VCaP (cell line): ENCODE measurements at regions not wholly inside any gene's neighbourhood (a gene's known extent, or its start where the extent isn't known, plus 50 kb on each side); places are given as distances from the start of the nearest gene placed in this dataset.
"Not testable (repeated sequence)": the region's sequence is repeated elsewhere in the genome, so short reads cannot be mapped to it uniquely, and the experiment has no call there.

Experiments
- H3K27ac ChIP-seq: fragments of 450-650 bp; 2 replicates; pipeline ENCODE4 v1.5.1; 2017
- CTCF ChIP-seq: fragments of 450-650 bp; conservative IDR thresholded peaks from 2 replicates; pipeline ENCODE4 v1.5.1; 2017; ENCODE audit warnings: mild to moderate bottlenecking, moderate library complexity

DNA sequence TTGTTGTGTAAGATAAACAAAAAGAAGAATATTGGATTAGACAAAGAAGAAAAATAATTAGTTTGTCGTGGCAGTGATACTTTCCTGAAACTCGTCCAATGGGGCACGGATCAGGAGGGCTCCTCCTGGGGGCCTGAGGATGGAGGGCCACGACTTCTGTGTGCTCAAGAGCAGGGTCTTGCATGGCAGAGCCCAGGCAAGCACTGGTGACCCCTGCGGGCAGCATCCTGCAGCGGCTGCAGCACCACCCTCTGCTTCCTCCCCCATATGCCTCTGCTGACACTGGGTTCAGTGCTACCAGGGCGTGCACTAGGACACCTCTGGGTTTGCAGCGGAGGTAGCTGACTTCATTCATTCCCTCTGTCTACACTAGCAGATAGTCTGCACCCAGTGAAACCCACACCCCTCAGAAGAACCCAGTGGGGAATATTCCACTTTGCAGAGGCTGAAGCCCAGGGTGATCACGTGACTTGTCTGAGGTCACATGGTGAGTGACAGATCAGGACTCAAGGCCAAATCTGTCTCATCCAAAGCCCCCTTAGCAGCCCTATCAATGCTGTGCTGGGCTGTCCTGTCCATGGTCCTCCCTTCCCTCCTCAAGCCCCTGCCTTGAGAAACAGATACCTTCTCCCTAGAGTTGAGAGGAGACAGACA, 375.5 kb downstream of the TCERG1L start:
- no peak for TF ChIP-seq CTCF
- H3K27ac ChIP-seq: no peak overlapping the region

DNA sequence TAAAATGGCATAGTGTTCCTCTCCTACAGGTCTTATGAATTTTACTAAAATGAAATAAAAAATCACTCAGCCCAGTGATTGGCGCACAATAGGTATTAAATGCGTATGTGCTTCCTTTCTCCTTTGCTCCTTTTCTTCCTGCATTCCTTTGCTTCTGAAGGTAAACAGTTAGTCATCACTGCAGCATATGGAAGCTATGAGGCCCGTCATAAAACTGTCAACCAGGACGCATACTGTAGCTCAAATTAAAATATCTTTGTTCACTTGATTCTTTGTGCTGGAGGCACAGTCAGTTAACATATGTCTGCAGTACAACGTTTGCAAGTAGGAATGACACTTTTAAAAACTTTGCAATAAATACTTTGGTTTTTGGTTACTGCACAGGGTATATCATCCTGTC, 374.7 kb downstream of the TCERG1L start:
- TF ChIP-seq CTCF: no peak

GRCh38 chr10:130938051-130938450, 373.5 kb downstream of the TCERG1L start:
- TF ChIP-seq CTCF: no peak
- H3K27ac ChIP-seq: no peak overlapping the region

More for the DNA sequence above, 374.7 kb downstream of the TCERG1L start:
- H3K27ac ChIP-seq: no peak overlapping the region

DNA sequence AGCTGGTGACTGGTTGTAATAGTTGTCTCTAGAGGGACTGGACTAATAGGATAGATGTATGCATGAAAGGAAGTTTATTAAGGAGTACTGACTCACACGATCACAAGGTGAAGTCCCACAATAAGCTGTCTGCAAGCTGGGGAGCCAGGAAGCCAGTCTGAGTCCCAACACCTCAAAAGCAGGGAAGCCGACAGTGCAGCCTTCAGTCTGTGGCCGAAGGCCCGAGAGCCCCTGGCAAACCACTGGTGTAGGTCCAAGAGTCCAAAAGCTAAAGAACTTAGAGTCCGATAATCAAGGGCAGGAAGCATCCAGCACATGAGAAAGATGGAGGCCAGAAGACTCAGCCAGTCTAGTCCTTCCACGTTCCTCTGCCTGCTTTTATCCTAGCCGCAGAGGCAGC, 372.6 kb downstream of the TCERG1L start:
- not testable (repeated sequence) for H3K27ac ChIP-seq

DNA sequence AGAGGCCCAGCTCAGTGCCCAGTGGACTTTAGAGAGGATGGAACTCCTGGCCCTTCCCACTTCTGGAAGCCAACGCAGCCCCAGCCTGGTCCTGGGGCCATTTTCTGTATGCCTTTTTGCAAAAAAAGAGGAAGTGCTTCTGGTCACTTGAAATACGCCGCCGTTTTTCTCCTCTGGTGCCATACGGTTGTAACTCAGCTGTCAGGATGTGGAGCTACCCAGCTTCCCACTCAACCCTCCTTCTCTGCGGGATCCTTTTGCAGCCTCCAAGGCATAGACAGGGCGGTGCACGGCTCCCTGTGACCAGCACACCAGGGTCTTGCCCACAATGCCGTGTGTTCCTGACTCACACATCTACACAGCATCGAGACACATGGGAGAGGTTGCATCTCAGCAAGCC, 369.6 kb downstream of the TCERG1L start:
- TF ChIP-seq CTCF: no peak
- H3K27ac ChIP-seq: no peak overlapping the region

GRCh38 chr10:130952086-130952485, 359.4 kb downstream of the TCERG1L start:
- TF ChIP-seq CTCF: no peak
- H3K27ac ChIP-seq: no peak overlapping the region

DNA sequence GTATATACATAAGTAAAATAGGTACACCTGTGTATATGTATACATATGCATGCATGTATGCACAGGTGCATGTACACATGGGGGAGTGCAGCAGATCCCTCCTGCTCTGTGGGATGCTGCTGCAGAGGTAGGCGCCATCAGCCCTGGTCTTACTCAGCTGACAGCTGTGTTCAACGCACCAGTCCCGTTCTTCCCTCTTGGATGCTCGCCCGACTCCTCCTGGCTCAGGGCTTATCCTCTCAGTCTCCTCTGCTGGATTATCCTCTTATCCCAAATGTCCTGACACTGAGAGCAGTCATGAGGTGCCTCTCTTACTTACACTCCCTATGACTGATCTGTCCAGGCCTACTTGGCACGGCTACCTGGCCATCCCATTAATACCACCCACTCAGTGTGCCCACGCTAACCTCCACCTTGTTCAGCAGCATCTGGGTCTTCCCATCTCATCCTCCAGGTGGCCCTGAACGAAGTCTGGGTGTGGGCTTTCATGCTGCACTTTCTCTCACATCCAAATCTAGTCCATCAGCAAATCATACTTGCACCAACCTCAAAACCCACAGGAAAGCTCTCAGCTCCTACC, 357.1 kb downstream of the TCERG1L start:
- no peak overlapping the region for H3K27ac ChIP-seq
- no peak for TF ChIP-seq CTCF

DNA sequence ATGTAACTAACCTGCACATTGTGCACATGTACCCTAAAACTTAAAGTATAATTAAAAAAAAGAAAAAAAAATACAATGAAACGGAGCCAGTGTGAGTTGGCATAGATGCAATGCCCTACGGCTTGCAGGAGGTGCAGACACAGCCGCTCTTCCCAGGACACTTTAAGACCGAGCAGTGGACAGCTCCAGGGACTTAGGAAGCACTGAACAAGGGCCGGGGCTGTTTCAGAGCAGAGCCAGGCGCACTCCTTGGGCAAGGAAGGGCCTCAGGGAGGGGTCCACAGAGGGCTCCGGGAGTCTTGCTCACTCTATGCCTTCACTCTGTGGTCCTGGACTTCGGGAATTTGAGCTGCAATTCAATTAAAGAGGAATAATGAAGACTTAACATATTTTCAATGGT, 355.3 kb downstream of the TCERG1L start:
- no peak overlapping the region for H3K27ac ChIP-seq
- no peak for TF ChIP-seq CTCF
